ENCODE measurements at regions not wholly inside any gene's neighbourhood (a gene's known extent, or its start where the extent isn't known, plus 50 kb on each side); places are given as distances from the start of the nearest gene placed in this dataset.

GRCh38 chr2:239482778-239483712 lies 82.2 kb upstream of the HDAC4 start:
- TF ChIP-seq CTCF (IDR thresholded peaks at IDR 0.05; ENCODE audit: low read depth, low read length, missing input control) (no peak), EGR1 (IDR thresholded peaks at IDR 0.05; ENCODE audit: low read depth in 2 of 2) (no peak), TAF1 (conservative IDR thresholded peaks at IDR 0.05) (no peak), GABPA (IDR thresholded peaks at IDR 0.05 in 1 of 2, conservative IDR thresholded peaks at IDR 0.05 in 1 of 2) (no peak), RAD21 (IDR thresholded peaks at IDR 0.05) (no peak), JUND (IDR thresholded peaks at IDR 0.05) (no peak), HNF4A (conservative IDR thresholded peaks at IDR 0.05) (no peak), SP1 (IDR thresholded peaks at IDR 0.05) (no peak)
- TF ChIP-seq, protein P1, sequence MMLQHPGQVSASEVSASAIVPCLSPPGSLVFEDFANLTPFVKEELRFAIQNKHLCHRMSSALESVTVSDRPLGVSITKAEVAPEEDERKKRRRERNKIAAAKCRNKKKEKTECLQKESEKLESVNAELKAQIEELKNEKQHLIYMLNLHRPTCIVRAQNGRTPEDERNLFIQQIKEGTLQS (IDR thresholded peaks at IDR 0.05): no peak
- TF ChIP-seq, protein P2, sequence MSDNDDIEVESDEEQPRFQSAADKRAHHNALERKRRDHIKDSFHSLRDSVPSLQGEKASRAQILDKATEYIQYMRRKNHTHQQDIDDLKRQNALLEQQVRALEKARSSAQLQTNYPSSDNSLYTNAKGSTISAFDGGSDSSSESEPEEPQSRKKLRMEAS (IDR thresholded peaks at IDR 0.05): no peak
- TF ChIP-seq, protein P3, sequence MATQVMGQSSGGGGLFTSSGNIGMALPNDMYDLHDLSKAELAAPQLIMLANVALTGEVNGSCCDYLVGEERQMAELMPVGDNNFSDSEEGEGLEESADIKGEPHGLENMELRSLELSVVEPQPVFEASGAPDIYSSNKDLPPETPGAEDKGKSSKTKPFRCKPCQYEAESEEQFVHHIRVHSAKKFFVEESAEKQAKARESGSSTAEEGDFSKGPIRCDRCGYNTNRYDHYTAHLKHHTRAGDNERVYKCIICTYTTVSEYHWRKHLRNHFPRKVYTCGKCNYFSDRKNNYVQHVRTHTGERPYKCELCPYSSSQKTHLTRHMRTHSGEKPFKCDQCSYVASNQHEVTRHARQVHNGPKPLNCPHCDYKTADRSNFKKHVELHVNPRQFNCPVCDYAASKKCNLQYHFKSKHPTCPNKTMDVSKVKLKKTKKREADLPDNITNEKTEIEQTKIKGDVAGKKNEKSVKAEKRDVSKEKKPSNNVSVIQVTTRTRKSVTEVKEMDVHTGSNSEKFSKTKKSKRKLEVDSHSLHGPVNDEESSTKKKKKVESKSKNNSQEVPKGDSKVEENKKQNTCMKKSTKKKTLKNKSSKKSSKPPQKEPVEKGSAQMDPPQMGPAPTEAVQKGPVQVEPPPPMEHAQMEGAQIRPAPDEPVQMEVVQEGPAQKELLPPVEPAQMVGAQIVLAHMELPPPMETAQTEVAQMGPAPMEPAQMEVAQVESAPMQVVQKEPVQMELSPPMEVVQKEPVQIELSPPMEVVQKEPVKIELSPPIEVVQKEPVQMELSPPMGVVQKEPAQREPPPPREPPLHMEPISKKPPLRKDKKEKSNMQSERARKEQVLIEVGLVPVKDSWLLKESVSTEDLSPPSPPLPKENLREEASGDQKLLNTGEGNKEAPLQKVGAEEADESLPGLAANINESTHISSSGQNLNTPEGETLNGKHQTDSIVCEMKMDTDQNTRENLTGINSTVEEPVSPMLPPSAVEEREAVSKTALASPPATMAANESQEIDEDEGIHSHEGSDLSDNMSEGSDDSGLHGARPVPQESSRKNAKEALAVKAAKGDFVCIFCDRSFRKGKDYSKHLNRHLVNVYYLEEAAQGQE (IDR thresholded peaks at IDR 0.05): no peak
- TF ChIP-seq, protein P4, sequence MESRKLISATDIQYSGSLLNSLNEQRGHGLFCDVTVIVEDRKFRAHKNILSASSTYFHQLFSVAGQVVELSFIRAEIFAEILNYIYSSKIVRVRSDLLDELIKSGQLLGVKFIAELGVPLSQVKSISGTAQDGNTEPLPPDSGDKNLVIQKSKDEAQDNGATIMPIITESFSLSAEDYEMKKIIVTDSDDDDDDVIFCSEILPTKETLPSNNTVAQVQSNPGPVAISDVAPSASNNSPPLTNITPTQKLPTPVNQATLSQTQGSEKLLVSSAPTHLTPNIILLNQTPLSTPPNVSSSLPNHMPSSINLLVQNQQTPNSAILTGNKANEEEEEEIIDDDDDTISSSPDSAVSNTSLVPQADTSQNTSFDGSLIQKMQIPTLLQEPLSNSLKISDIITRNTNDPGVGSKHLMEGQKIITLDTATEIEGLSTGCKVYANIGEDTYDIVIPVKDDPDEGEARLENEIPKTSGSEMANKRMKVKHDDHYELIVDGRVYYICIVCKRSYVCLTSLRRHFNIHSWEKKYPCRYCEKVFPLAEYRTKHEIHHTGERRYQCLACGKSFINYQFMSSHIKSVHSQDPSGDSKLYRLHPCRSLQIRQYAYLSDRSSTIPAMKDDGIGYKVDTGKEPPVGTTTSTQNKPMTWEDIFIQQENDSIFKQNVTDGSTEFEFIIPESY (IDR thresholded peaks at IDR 0.05): no peak

Measured in liver (tissue), 3 donors.